ENCODE measurements at regions not wholly inside any gene's neighbourhood (a gene's known extent, or its start where the extent isn't known, plus 50 kb on each side); places are given as distances from the start of the nearest gene placed in this dataset.

DNA sequence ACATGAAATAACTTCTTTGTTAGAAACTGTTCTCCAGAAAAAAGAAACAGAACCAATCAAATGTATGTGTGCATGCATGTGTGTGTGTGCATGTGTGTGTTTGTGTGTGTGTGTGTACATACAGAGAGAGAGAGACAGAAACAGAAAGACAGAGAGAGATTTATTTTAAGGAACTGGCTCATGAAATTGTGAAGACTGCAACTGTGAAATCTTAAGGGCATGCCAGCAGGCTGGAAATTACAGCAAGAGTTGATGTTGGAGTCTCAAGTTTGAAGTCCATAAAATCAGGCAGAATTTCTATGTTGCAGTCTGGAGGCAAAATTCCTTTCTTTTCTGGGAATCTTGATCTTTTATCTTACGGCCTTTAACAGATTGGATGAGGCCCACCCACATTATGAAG, 168.9 kb upstream of the CDH20 start:
- Histone ChIP-seq H3K36me3 (ENCODE audit: control insufficient read depth in 4 of 4, insufficient read depth in 3 of 4, low read depth in 1 of 4, low read length in 3 of 4) (no peaks in the 10 kb centered on the region), H3K9me3 (ENCODE audit: control insufficient read depth in 4 of 4, low read length in 3 of 4) (no peaks in the 10 kb centered on the region), H3K27ac (ENCODE audit: low read depth in 1 of 2, low read length in 2 of 2) (no peak overlapping the region), H3K27me3 (ENCODE audit: control insufficient read depth in 4 of 4, insufficient read depth in 4 of 4, low read length in 3 of 4) (no peaks in the 10 kb centered on the region), H3K4me1 (ENCODE audit: control insufficient read depth in 4 of 4, insufficient read depth in 4 of 4, low read length in 3 of 4) (no peaks in the 10 kb centered on the region), H3K4me3 (ENCODE audit: low read depth in 1 of 3, low read length in 3 of 3) (no peak overlapping the region), H3K9ac (ENCODE audit: low read depth in 1 of 2, low read length in 2 of 2) (no peak overlapping the region)
- DNase-seq (ENCODE audit: low spot score), result no peak
- TF ChIP-seq FOXA2 (IDR thresholded peaks at IDR 0.05), result no peak
- WGBS, result 78% methylated on average over 1 of the region's 1 CpG

DNA sequence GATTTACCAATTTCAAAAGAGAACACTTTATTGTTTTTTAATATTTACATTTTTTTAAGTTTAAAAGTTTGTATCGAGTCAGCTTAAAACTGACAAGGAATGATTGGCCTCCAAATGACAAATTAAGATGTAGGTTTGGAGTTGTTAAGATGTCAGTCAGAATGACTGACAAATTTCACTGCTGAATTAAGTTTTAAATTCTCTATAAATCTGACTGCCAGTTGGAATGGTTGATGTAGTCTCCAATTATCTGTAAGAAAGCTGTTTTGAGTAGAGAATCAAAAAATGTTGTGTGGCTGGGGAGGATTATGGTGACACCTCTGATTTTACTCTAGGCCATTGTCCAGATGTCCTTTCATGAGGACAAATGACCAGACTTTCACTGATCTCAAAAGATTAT, 165.3 kb upstream of the CDH20 start:
- 75% methylated on average over 1 of the region's 1 CpG for WGBS
- no peak for DNase-seq (ENCODE audit: low spot score)
- no peak overlapping the region for H3K9ac ChIP-seq (ENCODE audit: low read depth in 1 of 2, low read length in 2 of 2)
- H3K4me3 ChIP-seq (ENCODE audit: low read depth in 1 of 3, low read length in 3 of 3), result no peak overlapping the region
- no peaks in the 10 kb centered on the region for H3K36me3 ChIP-seq (ENCODE audit: control insufficient read depth in 4 of 4, insufficient read depth in 3 of 4, low read depth in 1 of 4, low read length in 3 of 4)
- no peak overlapping the region for H3K27ac ChIP-seq (ENCODE audit: low read depth in 1 of 2, low read length in 2 of 2)
- H3K4me1 ChIP-seq (ENCODE audit: control insufficient read depth in 4 of 4, insufficient read depth in 4 of 4, low read length in 3 of 4), result no peaks in the 10 kb centered on the region
- no peaks in the 10 kb centered on the region for H3K27me3 ChIP-seq (ENCODE audit: control insufficient read depth in 4 of 4, insufficient read depth in 4 of 4, low read length in 3 of 4)
- H3K9me3 ChIP-seq (ENCODE audit: control insufficient read depth in 4 of 4, low read length in 3 of 4), result no peaks in the 10 kb centered on the region
- TF ChIP-seq, protein P1, sequence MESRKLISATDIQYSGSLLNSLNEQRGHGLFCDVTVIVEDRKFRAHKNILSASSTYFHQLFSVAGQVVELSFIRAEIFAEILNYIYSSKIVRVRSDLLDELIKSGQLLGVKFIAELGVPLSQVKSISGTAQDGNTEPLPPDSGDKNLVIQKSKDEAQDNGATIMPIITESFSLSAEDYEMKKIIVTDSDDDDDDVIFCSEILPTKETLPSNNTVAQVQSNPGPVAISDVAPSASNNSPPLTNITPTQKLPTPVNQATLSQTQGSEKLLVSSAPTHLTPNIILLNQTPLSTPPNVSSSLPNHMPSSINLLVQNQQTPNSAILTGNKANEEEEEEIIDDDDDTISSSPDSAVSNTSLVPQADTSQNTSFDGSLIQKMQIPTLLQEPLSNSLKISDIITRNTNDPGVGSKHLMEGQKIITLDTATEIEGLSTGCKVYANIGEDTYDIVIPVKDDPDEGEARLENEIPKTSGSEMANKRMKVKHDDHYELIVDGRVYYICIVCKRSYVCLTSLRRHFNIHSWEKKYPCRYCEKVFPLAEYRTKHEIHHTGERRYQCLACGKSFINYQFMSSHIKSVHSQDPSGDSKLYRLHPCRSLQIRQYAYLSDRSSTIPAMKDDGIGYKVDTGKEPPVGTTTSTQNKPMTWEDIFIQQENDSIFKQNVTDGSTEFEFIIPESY (IDR thresholded peaks at IDR 0.05), result no peak
- TF ChIP-seq GABPA (IDR thresholded peaks at IDR 0.05 in 1 of 2, conservative IDR thresholded peaks at IDR 0.05 in 1 of 2) (no peak), HNF4G (IDR thresholded peaks at IDR 0.05) (no peak), YY1 (IDR thresholded peaks at IDR 0.05) (no peak), EGR1 (IDR thresholded peaks at IDR 0.05; ENCODE audit: low read depth in 2 of 2) (no peak), RXRA (IDR thresholded peaks at IDR 0.05) (no peak), RAD21 (IDR thresholded peaks at IDR 0.05) (no peak), SP1 (IDR thresholded peaks at IDR 0.05) (no peak), HNF4A (conservative IDR thresholded peaks at IDR 0.05) (no peak), FOXA2 (IDR thresholded peaks at IDR 0.05) (no peak), NR2F2 (IDR thresholded peaks at IDR 0.05) (no peak), FOXA1 (IDR thresholded peaks at IDR 0.05) (no peak), TAF1 (conservative IDR thresholded peaks at IDR 0.05) (no peak), JUND (IDR thresholded peaks at IDR 0.05) (no peak)
- TF ChIP-seq, protein P2, sequence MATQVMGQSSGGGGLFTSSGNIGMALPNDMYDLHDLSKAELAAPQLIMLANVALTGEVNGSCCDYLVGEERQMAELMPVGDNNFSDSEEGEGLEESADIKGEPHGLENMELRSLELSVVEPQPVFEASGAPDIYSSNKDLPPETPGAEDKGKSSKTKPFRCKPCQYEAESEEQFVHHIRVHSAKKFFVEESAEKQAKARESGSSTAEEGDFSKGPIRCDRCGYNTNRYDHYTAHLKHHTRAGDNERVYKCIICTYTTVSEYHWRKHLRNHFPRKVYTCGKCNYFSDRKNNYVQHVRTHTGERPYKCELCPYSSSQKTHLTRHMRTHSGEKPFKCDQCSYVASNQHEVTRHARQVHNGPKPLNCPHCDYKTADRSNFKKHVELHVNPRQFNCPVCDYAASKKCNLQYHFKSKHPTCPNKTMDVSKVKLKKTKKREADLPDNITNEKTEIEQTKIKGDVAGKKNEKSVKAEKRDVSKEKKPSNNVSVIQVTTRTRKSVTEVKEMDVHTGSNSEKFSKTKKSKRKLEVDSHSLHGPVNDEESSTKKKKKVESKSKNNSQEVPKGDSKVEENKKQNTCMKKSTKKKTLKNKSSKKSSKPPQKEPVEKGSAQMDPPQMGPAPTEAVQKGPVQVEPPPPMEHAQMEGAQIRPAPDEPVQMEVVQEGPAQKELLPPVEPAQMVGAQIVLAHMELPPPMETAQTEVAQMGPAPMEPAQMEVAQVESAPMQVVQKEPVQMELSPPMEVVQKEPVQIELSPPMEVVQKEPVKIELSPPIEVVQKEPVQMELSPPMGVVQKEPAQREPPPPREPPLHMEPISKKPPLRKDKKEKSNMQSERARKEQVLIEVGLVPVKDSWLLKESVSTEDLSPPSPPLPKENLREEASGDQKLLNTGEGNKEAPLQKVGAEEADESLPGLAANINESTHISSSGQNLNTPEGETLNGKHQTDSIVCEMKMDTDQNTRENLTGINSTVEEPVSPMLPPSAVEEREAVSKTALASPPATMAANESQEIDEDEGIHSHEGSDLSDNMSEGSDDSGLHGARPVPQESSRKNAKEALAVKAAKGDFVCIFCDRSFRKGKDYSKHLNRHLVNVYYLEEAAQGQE (IDR thresholded peaks at IDR 0.05), result no peak
- TF ChIP-seq, protein P3, sequence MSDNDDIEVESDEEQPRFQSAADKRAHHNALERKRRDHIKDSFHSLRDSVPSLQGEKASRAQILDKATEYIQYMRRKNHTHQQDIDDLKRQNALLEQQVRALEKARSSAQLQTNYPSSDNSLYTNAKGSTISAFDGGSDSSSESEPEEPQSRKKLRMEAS (IDR thresholded peaks at IDR 0.05), result no peak
- TF ChIP-seq, protein P4, sequence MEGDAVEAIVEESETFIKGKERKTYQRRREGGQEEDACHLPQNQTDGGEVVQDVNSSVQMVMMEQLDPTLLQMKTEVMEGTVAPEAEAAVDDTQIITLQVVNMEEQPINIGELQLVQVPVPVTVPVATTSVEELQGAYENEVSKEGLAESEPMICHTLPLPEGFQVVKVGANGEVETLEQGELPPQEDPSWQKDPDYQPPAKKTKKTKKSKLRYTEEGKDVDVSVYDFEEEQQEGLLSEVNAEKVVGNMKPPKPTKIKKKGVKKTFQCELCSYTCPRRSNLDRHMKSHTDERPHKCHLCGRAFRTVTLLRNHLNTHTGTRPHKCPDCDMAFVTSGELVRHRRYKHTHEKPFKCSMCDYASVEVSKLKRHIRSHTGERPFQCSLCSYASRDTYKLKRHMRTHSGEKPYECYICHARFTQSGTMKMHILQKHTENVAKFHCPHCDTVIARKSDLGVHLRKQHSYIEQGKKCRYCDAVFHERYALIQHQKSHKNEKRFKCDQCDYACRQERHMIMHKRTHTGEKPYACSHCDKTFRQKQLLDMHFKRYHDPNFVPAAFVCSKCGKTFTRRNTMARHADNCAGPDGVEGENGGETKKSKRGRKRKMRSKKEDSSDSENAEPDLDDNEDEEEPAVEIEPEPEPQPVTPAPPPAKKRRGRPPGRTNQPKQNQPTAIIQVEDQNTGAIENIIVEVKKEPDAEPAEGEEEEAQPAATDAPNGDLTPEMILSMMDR (IDR thresholded peaks at IDR 0.05; ENCODE audit: low read depth, low read length, missing input control), result no peak
- TF ChIP-seq, protein P5, sequence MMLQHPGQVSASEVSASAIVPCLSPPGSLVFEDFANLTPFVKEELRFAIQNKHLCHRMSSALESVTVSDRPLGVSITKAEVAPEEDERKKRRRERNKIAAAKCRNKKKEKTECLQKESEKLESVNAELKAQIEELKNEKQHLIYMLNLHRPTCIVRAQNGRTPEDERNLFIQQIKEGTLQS (IDR thresholded peaks at IDR 0.05), result no peak
